ENCODE measurements at regions not wholly inside any gene's neighbourhood (a gene's known extent, or its start where the extent isn't known, plus 50 kb on each side); places are given as distances from the start of the nearest gene placed in this dataset.

DNA sequence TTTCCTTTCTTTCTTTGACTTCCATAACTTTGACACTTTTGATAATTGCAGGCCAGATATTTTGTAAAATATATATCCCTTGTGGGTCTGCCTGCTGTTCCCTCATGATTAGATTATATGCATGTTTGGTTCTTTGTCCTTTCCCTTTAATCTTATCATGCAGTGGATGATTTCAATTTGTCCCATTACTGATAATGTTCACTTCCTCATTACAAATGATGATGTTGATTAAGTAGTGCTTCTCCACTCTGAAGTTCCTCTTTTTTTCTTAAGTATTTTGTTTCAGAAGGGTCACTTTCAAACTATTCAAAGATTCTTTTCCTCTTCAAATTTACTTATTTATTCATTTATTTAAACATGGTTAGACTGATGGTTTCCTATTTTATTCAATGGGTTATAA lies 898.1 kb downstream of the XPNPEP1 start:
- Histone ChIP-seq H3K9ac (ENCODE audit: low read length) (no peak overlapping the region), H3K4me1 (ENCODE audit: control insufficient read depth in 1 of 2, insufficient read depth in 2 of 2, low read length in 2 of 2) (no peaks in the 10 kb centered on the region), H3K36me3 (ENCODE audit: control insufficient read depth in 1 of 2, insufficient read depth in 2 of 2, low read length in 2 of 2) (no peaks in the 10 kb centered on the region), H3K27ac (ENCODE audit: low read depth, low read length) (no peak overlapping the region), H3K4me2 (ENCODE audit: low read length) (no peak overlapping the region), H2AFZ (ENCODE audit: low read depth, low read length, poor library complexity, severe bottlenecking) (no peak overlapping the region), H3K27me3 (ENCODE audit: insufficient read depth, low read length) (no peaks in the 10 kb centered on the region), H3K79me2 (ENCODE audit: insufficient read depth, low read length) (no peaks in the 10 kb centered on the region), H4K20me1 (ENCODE audit: insufficient read depth) (no peaks in the 10 kb centered on the region), H3K9me2 (ENCODE audit: insufficient read depth) (no peaks in the 10 kb centered on the region), H3K4me3 (replicated peaks in 1 of 2; ENCODE audit: low read depth in 1 of 2, low read length in 2 of 2) (no peak overlapping the region), H3K9me3 (ENCODE audit: control insufficient read depth in 1 of 2, insufficient read depth in 1 of 2, low read depth in 1 of 2, low read length in 2 of 2) (peaks cover 9 to 31% of the 10 kb centered on the region in 2 experiments; a peak in 2 of 4 replicates)
- ATAC-seq (no peak), DNase-seq (ENCODE audit: low read depth, low spot score) (no peak)
- intact Hi-C loops (cut with micrococcal nuclease): no loop called here
- RAD21 ChIA-PET (ENCODE audit: low non-redundant PET in 1 of 2, low total read pairs in 2 of 2, uncharacterized antibody in 2 of 2, unreplicated experiment in 2 of 2): no interaction called here
- TF ChIP-seq ZNF274 (IDR thresholded peaks at IDR 0.05; ENCODE audit: low read depth, low read length) (no peak), ZBTB33 (IDR thresholded peaks at IDR 0.05; ENCODE audit: extremely low read depth, insufficient replicate concordance, low read length) (no peak), CBX3 (IDR thresholded peaks at IDR 0.05; ENCODE audit: low read depth) (no peak), EZH2phosphoT487 (IDR thresholded peaks at IDR 0.05; ENCODE audit: borderline replicate concordance) (no peak), POLR2A (IDR thresholded peaks at IDR 0.05; ENCODE audit: borderline replicate concordance, extremely low read depth, insufficient read depth, insufficient read length) (no peak), SP1 (IDR thresholded peaks at IDR 0.05; ENCODE audit: low read depth) (no peak), ELF1 (IDR thresholded peaks at IDR 0.05; ENCODE audit: borderline replicate concordance, low read depth) (no peak), TCF7L2 (IDR thresholded peaks at IDR 0.05; ENCODE audit: borderline replicate concordance, extremely low read depth, insufficient read depth, insufficient read length) (no peak), SRF (IDR thresholded peaks at IDR 0.05; ENCODE audit: low read depth) (no peak), ZFX (IDR thresholded peaks at IDR 0.05) (no peak), EZH2 (IDR thresholded peaks at IDR 0.05) (no peak), POLR2AphosphoS5 (IDR thresholded peaks at IDR 0.05; ENCODE audit: low read depth, low read length) (no peak), RAD21 (IDR thresholded peaks at IDR 0.05; ENCODE audit: low read depth) (no peak), YY1 (IDR thresholded peaks at IDR 0.05; ENCODE audit: extremely low read depth, insufficient replicate concordance, low read depth, low read length) (no peak), CEBPB (IDR thresholded peaks at IDR 0.05; ENCODE audit: low read depth) (no peak)
- TF ChIP-seq, protein P1, sequence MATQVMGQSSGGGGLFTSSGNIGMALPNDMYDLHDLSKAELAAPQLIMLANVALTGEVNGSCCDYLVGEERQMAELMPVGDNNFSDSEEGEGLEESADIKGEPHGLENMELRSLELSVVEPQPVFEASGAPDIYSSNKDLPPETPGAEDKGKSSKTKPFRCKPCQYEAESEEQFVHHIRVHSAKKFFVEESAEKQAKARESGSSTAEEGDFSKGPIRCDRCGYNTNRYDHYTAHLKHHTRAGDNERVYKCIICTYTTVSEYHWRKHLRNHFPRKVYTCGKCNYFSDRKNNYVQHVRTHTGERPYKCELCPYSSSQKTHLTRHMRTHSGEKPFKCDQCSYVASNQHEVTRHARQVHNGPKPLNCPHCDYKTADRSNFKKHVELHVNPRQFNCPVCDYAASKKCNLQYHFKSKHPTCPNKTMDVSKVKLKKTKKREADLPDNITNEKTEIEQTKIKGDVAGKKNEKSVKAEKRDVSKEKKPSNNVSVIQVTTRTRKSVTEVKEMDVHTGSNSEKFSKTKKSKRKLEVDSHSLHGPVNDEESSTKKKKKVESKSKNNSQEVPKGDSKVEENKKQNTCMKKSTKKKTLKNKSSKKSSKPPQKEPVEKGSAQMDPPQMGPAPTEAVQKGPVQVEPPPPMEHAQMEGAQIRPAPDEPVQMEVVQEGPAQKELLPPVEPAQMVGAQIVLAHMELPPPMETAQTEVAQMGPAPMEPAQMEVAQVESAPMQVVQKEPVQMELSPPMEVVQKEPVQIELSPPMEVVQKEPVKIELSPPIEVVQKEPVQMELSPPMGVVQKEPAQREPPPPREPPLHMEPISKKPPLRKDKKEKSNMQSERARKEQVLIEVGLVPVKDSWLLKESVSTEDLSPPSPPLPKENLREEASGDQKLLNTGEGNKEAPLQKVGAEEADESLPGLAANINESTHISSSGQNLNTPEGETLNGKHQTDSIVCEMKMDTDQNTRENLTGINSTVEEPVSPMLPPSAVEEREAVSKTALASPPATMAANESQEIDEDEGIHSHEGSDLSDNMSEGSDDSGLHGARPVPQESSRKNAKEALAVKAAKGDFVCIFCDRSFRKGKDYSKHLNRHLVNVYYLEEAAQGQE (IDR thresholded peaks at IDR 0.05; ENCODE audit: low read depth): no peak
- TF ChIP-seq, protein P2, sequence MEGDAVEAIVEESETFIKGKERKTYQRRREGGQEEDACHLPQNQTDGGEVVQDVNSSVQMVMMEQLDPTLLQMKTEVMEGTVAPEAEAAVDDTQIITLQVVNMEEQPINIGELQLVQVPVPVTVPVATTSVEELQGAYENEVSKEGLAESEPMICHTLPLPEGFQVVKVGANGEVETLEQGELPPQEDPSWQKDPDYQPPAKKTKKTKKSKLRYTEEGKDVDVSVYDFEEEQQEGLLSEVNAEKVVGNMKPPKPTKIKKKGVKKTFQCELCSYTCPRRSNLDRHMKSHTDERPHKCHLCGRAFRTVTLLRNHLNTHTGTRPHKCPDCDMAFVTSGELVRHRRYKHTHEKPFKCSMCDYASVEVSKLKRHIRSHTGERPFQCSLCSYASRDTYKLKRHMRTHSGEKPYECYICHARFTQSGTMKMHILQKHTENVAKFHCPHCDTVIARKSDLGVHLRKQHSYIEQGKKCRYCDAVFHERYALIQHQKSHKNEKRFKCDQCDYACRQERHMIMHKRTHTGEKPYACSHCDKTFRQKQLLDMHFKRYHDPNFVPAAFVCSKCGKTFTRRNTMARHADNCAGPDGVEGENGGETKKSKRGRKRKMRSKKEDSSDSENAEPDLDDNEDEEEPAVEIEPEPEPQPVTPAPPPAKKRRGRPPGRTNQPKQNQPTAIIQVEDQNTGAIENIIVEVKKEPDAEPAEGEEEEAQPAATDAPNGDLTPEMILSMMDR (IDR thresholded peaks at IDR 0.05 in 2 of 3, conservative IDR thresholded peaks at IDR 0.05 in 1 of 3; ENCODE audit: borderline replicate concordance in 1 of 3, insufficient read depth in 1 of 3, low read depth in 2 of 3, low read length in 2 of 3): no peak
- POLR2A ChIA-PET: no interaction called here
- no TSS peak for BruUV-seq (replicated peaks)
- CTCF ChIA-PET: no interaction called here

Measured in HCT116 (cell line).